Endodermal cell (in vitro differentiated cells): ENCODE measurements at regions not wholly inside any gene's neighbourhood (a gene's known extent, or its start where the extent isn't known, plus 50 kb on each side); places are given as distances from the start of the nearest gene placed in this dataset.

Source experiments
- DNase-seq: peaks from one replicate; pipeline ENCODE4 v3.0.0-alpha.2; 2017
- H3K27ac ChIP-seq: 2 replicates; pipeline ENCODE4 v1.5.1; 2013; ENCODE audit warnings: mild to moderate bottlenecking, low read depth, low read length, moderate library complexity
- H3K27me3 ChIP-seq: 2 replicates; pipeline ENCODE4 v1.6.1; 2013; ENCODE audit warnings: mild to moderate bottlenecking, low read length, moderate library complexity; ENCODE audit not compliant: insufficient read depth, control insufficient read depth, poor library complexity, severe bottlenecking
- H3K36me3 ChIP-seq: 2 replicates; pipeline ENCODE4 v1.7.0; 2013; ENCODE audit warnings: mild to moderate bottlenecking, low read length, moderate library complexity; ENCODE audit not compliant: control insufficient read depth, insufficient read depth
- H3K4me1 ChIP-seq: one replicate; pipeline ENCODE4 v1.7.0; 2013; ENCODE audit warnings: low read length; ENCODE audit not compliant: control insufficient read depth, insufficient read depth
- H3K4me3 ChIP-seq: 2 replicates; pipeline ENCODE4 v1.5.1; 2013; ENCODE audit warnings: mild to moderate bottlenecking, low read length, moderate library complexity
- H3K9ac ChIP-seq: 2 replicates; pipeline ENCODE4 v1.6.1; 2013; ENCODE audit warnings: mild to moderate bottlenecking, low read length, moderate library complexity; ENCODE audit not compliant: poor library complexity, severe bottlenecking; ENCODE audit errors: extremely low read depth
- H3K9me3 ChIP-seq: 2 replicates; pipeline ENCODE4 v1.6.1; 2013; ENCODE audit warnings: mild to moderate bottlenecking, low read length, moderate library complexity; ENCODE audit not compliant: control insufficient read depth
- H3K27ac Mint-ChIP-seq: 2 replicates; pipeline ENCODE4 v1.8.0; 2020; ENCODE audit warnings: mixed read lengths
- H3K27me3 Mint-ChIP-seq: 2 replicates; pipeline ENCODE4 v1.8.0; 2021; ENCODE audit warnings: mild to moderate bottlenecking, mixed read lengths; ENCODE audit not compliant: insufficient read depth
- H3K36me3 Mint-ChIP-seq: 2 replicates; pipeline ENCODE4 v1.8.0; 2020; ENCODE audit warnings: low read depth, mixed read lengths
- H3K4me1 Mint-ChIP-seq: 2 replicates; pipeline ENCODE4 v1.8.0; 2020; ENCODE audit warnings: mixed read lengths
- H3K4me3 Mint-ChIP-seq: 2 replicates; pipeline ENCODE4 v1.8.0; 2020; ENCODE audit warnings: mild to moderate bottlenecking, moderate library complexity, mixed read lengths
- H3K9me3 Mint-ChIP-seq: 2 replicates; pipeline ENCODE4 v1.8.0; 2020; ENCODE audit warnings: mild to moderate bottlenecking, mixed read lengths
- WGBS, 2 experiments: methylation state at CpG; one replicate each; pipeline versions ENCODE4 v1.1.5 to v1.1.7; 2013; ENCODE audit warnings: missing lambda C conversion rate in 2 of 2, mixed read lengths in 1 of 2; ENCODE audit not compliant: insufficient coverage in 1 of 2, insufficient read length in 1 of 2; 5-methylcytosine and 5-hydroxymethylcytosine counted together
- TF ChIP-seq, protein P1 (sequence below): fragments of 200-600 bp; sonication (generic); conservative IDR thresholded peaks from 2 replicates; pipeline ENCODE4 v1.5.0; 2021; ENCODE audit warnings: antibody characterized with exemption, mild to moderate bottlenecking

- Mint-ChIP-seq H3K27ac (no peak overlapping the region), H3K4me3 (no peak overlapping the region)
These were observed 258.5 kb upstream of the TLE3 start for GRCh38 chr15:70356062-70356860.

GRCh38 chr15:70355275-70355795 is 257.6 kb upstream of the TLE3 start:
- TF ChIP-seq, protein P1, sequence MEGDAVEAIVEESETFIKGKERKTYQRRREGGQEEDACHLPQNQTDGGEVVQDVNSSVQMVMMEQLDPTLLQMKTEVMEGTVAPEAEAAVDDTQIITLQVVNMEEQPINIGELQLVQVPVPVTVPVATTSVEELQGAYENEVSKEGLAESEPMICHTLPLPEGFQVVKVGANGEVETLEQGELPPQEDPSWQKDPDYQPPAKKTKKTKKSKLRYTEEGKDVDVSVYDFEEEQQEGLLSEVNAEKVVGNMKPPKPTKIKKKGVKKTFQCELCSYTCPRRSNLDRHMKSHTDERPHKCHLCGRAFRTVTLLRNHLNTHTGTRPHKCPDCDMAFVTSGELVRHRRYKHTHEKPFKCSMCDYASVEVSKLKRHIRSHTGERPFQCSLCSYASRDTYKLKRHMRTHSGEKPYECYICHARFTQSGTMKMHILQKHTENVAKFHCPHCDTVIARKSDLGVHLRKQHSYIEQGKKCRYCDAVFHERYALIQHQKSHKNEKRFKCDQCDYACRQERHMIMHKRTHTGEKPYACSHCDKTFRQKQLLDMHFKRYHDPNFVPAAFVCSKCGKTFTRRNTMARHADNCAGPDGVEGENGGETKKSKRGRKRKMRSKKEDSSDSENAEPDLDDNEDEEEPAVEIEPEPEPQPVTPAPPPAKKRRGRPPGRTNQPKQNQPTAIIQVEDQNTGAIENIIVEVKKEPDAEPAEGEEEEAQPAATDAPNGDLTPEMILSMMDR: peak; percentile 71
- DNase-seq: peak; percentile 50
- Mint-ChIP-seq H3K4me1 (peaks cover 7% of the 10 kb centered on the region), H3K27me3 (peaks cover 60% of the 10 kb centered on the region), H3K27ac (no peak overlapping the region), H3K4me3 (no peak overlapping the region), H3K36me3 (no peaks in the 10 kb centered on the region), H3K9me3 (no peaks in the 10 kb centered on the region)
- 94 to 100% methylated on average over 1 to 5 of the region's 5 CpGs for WGBS, 2 experiments
- H3K9ac ChIP-seq: no peak overlapping the region
- H3K36me3 ChIP-seq: no peaks in the 10 kb centered on the region
- H3K9me3 ChIP-seq: no peaks in the 10 kb centered on the region
- no peaks in the 10 kb centered on the region for H3K27me3 ChIP-seq
- H3K4me3 ChIP-seq: no peak overlapping the region
- no peak overlapping the region for H3K27ac ChIP-seq
- no peaks in the 10 kb centered on the region for H3K4me1 ChIP-seq

More at GRCh38 chr15:70356062-70356860, 258.5 kb upstream of the TLE3 start:
- Mint-ChIP-seq H3K4me1 (peaks cover 7% of the 10 kb centered on the region), H3K36me3 (no peaks in the 10 kb centered on the region), H3K27me3 (peaks cover 62% of the 10 kb centered on the region), H3K9me3 (no peaks in the 10 kb centered on the region)
- Histone ChIP-seq H3K36me3 (no peaks in the 10 kb centered on the region), H3K27me3 (no peaks in the 10 kb centered on the region), H3K4me3 (no peak overlapping the region), H3K27ac (no peak overlapping the region), H3K9me3 (no peaks in the 10 kb centered on the region), H3K4me1 (no peaks in the 10 kb centered on the region), H3K9ac (no peak overlapping the region)
- DNase-seq: no peak
- TF ChIP-seq, protein P1: no peak
- 89% methylated on average over 2 to 9 of the region's 9 CpGs for WGBS, 2 experiments

DNA sequence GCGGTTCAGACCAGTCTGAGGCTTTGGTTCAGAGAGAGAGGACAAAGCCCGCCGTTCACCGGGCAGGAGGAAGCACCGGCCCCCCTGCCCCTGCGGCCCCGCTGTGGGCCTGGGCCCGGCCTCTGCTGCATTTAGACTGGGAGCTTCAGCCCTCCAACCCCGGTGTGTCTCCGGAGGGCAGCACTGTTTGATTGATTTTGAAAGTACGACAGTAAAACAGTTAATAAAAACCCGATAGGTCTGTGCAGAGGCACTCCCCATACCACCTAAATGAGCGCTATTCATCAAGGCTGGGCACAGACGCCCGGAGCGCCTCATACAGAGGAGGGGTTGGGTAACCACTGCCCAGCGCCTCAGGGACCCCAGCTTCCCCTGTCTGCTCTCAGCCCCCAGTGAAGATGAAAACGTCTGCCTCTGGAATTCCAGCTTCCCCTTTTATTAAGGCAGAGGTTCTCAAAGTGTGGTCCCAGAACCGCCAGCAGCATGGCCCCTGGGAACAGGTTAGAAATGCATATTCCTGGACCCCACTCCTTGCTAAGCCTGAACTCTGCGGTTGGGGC is 256.7 kb upstream of the TLE3 start:
- H3K4me1 Mint-ChIP-seq: peaks cover 5% of the 10 kb centered on the region
- TF ChIP-seq, protein P1: no peak
- WGBS, 2 experiments: 89 to 91% methylated on average over 17 to 20 of the region's 20 CpGs
- DNase-seq: no peak
- no peak overlapping the region for H3K27ac Mint-ChIP-seq
- H3K27me3 Mint-ChIP-seq: peaks cover 60% of the 10 kb centered on the region
- H3K36me3 ChIP-seq: no peaks in the 10 kb centered on the region
- H3K4me3 Mint-ChIP-seq: no peak overlapping the region
- no peak overlapping the region for H3K27ac ChIP-seq
- no peaks in the 10 kb centered on the region for H3K36me3 Mint-ChIP-seq
- H3K9me3 Mint-ChIP-seq: no peaks in the 10 kb centered on the region
- H3K9ac ChIP-seq: no peak overlapping the region
- H3K4me1 ChIP-seq: no peaks in the 10 kb centered on the region
- H3K9me3 ChIP-seq: no peaks in the 10 kb centered on the region
- H3K27me3 ChIP-seq: no peaks in the 10 kb centered on the region
- H3K4me3 ChIP-seq: no peak overlapping the region
